PC-3 (cell line): ENCODE measurements at regions not wholly inside any gene's neighbourhood (a gene's known extent, or its start where the extent isn't known, plus 50 kb on each side); places are given as distances from the start of the nearest gene placed in this dataset.

ENCODE experiments used
- ATAC-seq: fragments of 200-7000 bp; cut with Tn5 transposase; 2 replicates; pipeline ENCODE4 v1.9.1; 2020; ENCODE audit warnings: mild to moderate bottlenecking, moderate library complexity
- BruUV-seq: library from RNA; stranded (reverse); fragments of 400-500 nt; replicated peaks from 2 replicates; lab custom pipeline; 2021; lab: Mats Ljungman, UMichigan
- CTCF ChIA-PET: fragments of 300-600 bp; sonication (Branson Sonifier 250); formaldehyde crosslinking; loops from one replicate; lab custom pipeline; 2022; ENCODE audit warnings: antibody characterized with exemption; lab: Charles Lee
- POLR2A ChIA-PET: fragments of 300-600 bp; sonication (Branson Sonifier 250); formaldehyde crosslinking; loops from one replicate; lab custom pipeline; 2022; ENCODE audit warnings: antibody characterized with exemption; ENCODE audit not compliant: unreplicated experiment; lab: Charles Lee
- DNase-seq: peaks from one replicate; pipeline ENCODE4 v3.0.0-alpha.2; 2015
- H2AFZ ChIP-seq: fragments of 300-600 bp; sonication (generic); 2 replicates; pipeline ENCODE4 v1.6.0; 2016; ENCODE audit warnings: antibody characterized with exemption, low read length
- H3F3A ChIP-seq: fragments of 300-600 bp; sonication (generic); one replicate; pipeline ENCODE4 v1.6.0; 2017; ENCODE audit warnings: antibody characterized with exemption, low read length, control low read depth, mild to moderate bottlenecking; ENCODE audit not compliant: unreplicated experiment
- H3K27ac ChIP-seq: fragments of 300-600 bp; sonication (generic); 2 replicates; pipeline ENCODE4 v1.5.1; 2016; ENCODE audit warnings: mild to moderate bottlenecking, low read length
- H3K27me3 ChIP-seq: fragments of 300-600 bp; sonication (generic); 2 replicates; pipeline ENCODE4 v1.6.1; 2016; ENCODE audit warnings: low read length, mixed read lengths
- H3K36me3 ChIP-seq: fragments of 300-600 bp; sonication (generic); 2 replicates; pipeline ENCODE4 v1.6.1; 2016; ENCODE audit warnings: low read depth, mixed run types, low read length, mixed read lengths
- H3K4me1 ChIP-seq: fragments of 300-600 bp; sonication (generic); 2 replicates; pipeline ENCODE4 v1.5.1; 2016; ENCODE audit warnings: low read length; ENCODE audit not compliant: insufficient read depth
- H3K4me2 ChIP-seq: fragments of 300-600 bp; sonication (generic); 2 replicates; pipeline ENCODE4 v1.6.0; 2016; ENCODE audit warnings: low read length
- H3K4me3 ChIP-seq: fragments of 300-600 bp; sonication (generic); 2 replicates; pipeline ENCODE4 v1.5.1; 2016; ENCODE audit warnings: mild to moderate bottlenecking, low read length, mixed read lengths
- H3K79me2 ChIP-seq: fragments of 300-600 bp; sonication (generic); 2 replicates; pipeline ENCODE4 v1.6.1; 2017; ENCODE audit warnings: low read length, mixed read lengths
- H3K9ac ChIP-seq: fragments of 300-600 bp; sonication (generic); 2 replicates; pipeline ENCODE4 v1.6.0; 2016; ENCODE audit warnings: mild to moderate bottlenecking, low read length
- H3K9me2 ChIP-seq: fragments of 300-600 bp; sonication (generic); replicated peaks from 2 replicates; pipeline ENCODE4 v1.6.1; 2016; ENCODE audit warnings: mixed run types, low read length, mixed read lengths
- H3K9me3 ChIP-seq: fragments of 300-600 bp; sonication (generic); 2 replicates; pipeline ENCODE4 v1.6.1; 2016; ENCODE audit warnings: low read length, mixed read lengths
- H4K20me1 ChIP-seq: fragments of 300-600 bp; sonication (generic); 2 replicates; pipeline ENCODE4 v1.6.1; 2016; ENCODE audit warnings: low read length, mixed read lengths
- CTCF ChIP-seq: fragments of 300-600 bp; sonication (generic); conservative IDR thresholded peaks from 2 replicates; pipeline ENCODE4 v1.5.1; 2017; ENCODE audit warnings: antibody characterized with exemption, low read depth, mild to moderate bottlenecking, low read length
- EZH2 ChIP-seq: fragments of 300-600 bp; sonication (generic); IDR thresholded peaks from one replicate; pipeline ENCODE4 v1.6.1; 2017; ENCODE audit warnings: antibody characterized with exemption, mild to moderate bottlenecking, low read length; ENCODE audit not compliant: unreplicated experiment
- EZH2phosphoT487 ChIP-seq: fragments of 300-600 bp; sonication (generic); IDR thresholded peaks from 2 replicates; pipeline ENCODE4 v1.6.1; 2018; ENCODE audit warnings: mild to moderate bottlenecking, antibody characterized with exemption, low read length, borderline replicate concordance
- intact Hi-C: fragments of 100-400 bp; cut with micrococcal nuclease; formaldehyde crosslinking; loops from 2 replicates; pipeline ENCODE4 v1.9.0; 2023

- Histone ChIP-seq H3K79me2 (no peaks in the 10 kb centered on the region), H3K4me1 (no peaks in the 10 kb centered on the region), H3K9me3 (no peaks in the 10 kb centered on the region), H3K27me3 (peaks cover 47% of the 10 kb centered on the region), H3K4me2 (no peak overlapping the region), H4K20me1 (no peaks in the 10 kb centered on the region), H3K27ac (no peak overlapping the region), H3K4me3 (no peak overlapping the region), H3K9ac (no peak overlapping the region), H3K9me2 (no peaks in the 10 kb centered on the region), H3K36me3 (no peaks in the 10 kb centered on the region), H2AFZ (no peak overlapping the region), H3F3A (no peaks in the 10 kb centered on the region)
- no peak for ATAC-seq
- ChIA-PET POLR2A (no interaction called here), CTCF (no interaction called here)
- no peak for DNase-seq
- BruUV-seq, result no TSS peak
- intact Hi-C loops, result no loop called here
- no peak for TF ChIP-seq CTCF
- TF ChIP-seq EZH2, result no peak
- no peak for TF ChIP-seq EZH2phosphoT487
These were observed 251.6 kb upstream of the APCDD1 start for GRCh38 chr18:10202845-10203321.

GRCh38 chr18:10205151-10205550 is 249.3 kb upstream of the APCDD1 start:
- peaks cover 54% of the 10 kb centered on the region for H3K27me3 ChIP-seq
- no peaks in the 10 kb centered on the region for H3K9me2 ChIP-seq
- ATAC-seq (no peak), DNase-seq (no peak)
- H3K9me3 ChIP-seq, result no peaks in the 10 kb centered on the region
- BruUV-seq, result no TSS peak
- H4K20me1 ChIP-seq, result no peaks in the 10 kb centered on the region
- POLR2A ChIA-PET, result no interaction called here
- H3K36me3 ChIP-seq, result no peaks in the 10 kb centered on the region
- no peaks in the 10 kb centered on the region for H3F3A ChIP-seq
- TF ChIP-seq EZH2phosphoT487, result no peak
- TF ChIP-seq CTCF, result no peak
- TF ChIP-seq EZH2, result no peak
- no peak overlapping the region for H2AFZ ChIP-seq
- intact Hi-C loops, result no loop called here
- no peaks in the 10 kb centered on the region for H3K4me1 ChIP-seq
- no peak overlapping the region for H3K27ac ChIP-seq
- no peak overlapping the region for H3K9ac ChIP-seq
- H3K4me2 ChIP-seq, result no peak overlapping the region
- no peaks in the 10 kb centered on the region for H3K79me2 ChIP-seq
- H3K4me3 ChIP-seq, result no peak overlapping the region
- CTCF ChIA-PET, result no interaction called here

GRCh38 chr18:10207682-10208345 is 246.6 kb upstream of the APCDD1 start:
- POLR2A ChIA-PET, result no interaction called here
- Histone ChIP-seq H3K79me2 (no peaks in the 10 kb centered on the region), H3K9ac (no peak overlapping the region), H3K4me2 (no peak overlapping the region), H2AFZ (no peak overlapping the region), H3K4me1 (no peaks in the 10 kb centered on the region), H3K4me3 (no peak overlapping the region), H3K9me3 (no peaks in the 10 kb centered on the region), H3F3A (no peaks in the 10 kb centered on the region), H3K36me3 (no peaks in the 10 kb centered on the region), H3K9me2 (no peaks in the 10 kb centered on the region), H3K27me3 (peaks cover 54% of the 10 kb centered on the region), H4K20me1 (no peaks in the 10 kb centered on the region), H3K27ac (no peak overlapping the region)
- CTCF ChIA-PET, result no interaction called here
- no TSS peak for BruUV-seq
- no peak for DNase-seq
- TF ChIP-seq CTCF, result no peak
- no peak for TF ChIP-seq EZH2phosphoT487
- intact Hi-C loops, result no loop called here
- ATAC-seq, result no peak
